ENCODE measurements at regions not wholly inside any gene's neighbourhood (a gene's known extent, or its start where the extent isn't known, plus 50 kb on each side); places are given as distances from the start of the nearest gene placed in this dataset.

DNA sequence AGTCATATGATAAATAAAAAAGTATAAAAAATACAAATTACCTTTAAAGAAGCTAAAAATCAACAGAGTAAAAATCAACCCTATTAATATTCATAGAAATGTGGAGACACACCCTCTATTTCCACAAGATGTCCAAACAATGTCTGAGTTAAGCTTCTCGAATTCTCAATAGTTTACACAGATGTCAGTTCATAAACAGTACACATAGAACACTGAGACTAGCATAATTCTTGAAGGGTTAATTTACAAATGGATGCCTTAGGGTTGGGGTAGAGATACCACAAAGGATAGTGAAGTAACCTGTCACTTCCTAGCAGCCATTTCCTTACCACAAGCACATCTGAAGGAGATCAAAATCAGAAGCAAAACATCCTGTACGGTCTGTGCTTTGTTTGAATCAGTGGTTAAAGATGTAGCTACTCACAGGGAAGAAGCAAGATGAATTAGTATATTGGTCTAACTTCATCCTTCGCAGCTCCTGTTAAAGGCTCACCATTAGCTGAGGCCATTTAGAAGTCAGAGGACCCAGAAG is 2393.9 kb downstream of the ARAP2 start:
- TF ChIP-seq YY1 (IDR thresholded peaks at IDR 0.05; ENCODE audit: extremely low read depth, insufficient replicate concordance, low read depth, low read length): no peak
- TF ChIP-seq CTCF (IDR thresholded peaks at IDR 0.05 in 2 of 3, conservative IDR thresholded peaks at IDR 0.05 in 1 of 3; ENCODE audit: borderline replicate concordance in 1 of 3, insufficient read depth in 1 of 3, low read depth in 2 of 3, low read length in 2 of 3): no peak
- TF ChIP-seq EGR1 (IDR thresholded peaks at IDR 0.05; ENCODE audit: low read depth): no peak
- no peak for TF ChIP-seq RAD21 (IDR thresholded peaks at IDR 0.05; ENCODE audit: low read depth)
- TF ChIP-seq POLR2A (IDR thresholded peaks at IDR 0.05; ENCODE audit: borderline replicate concordance, extremely low read depth, insufficient read depth, insufficient read length): no peak
- no peak for TF ChIP-seq SIN3A (IDR thresholded peaks at IDR 0.05; ENCODE audit: low read depth)
- no peak for TF ChIP-seq SP1 (IDR thresholded peaks at IDR 0.05; ENCODE audit: low read depth)

All from HCT116 (cell line).